ENCODE measurements at regions not wholly inside any gene's neighbourhood (a gene's known extent, or its start where the extent isn't known, plus 50 kb on each side); places are given as distances from the start of the nearest gene placed in this dataset.

DNA sequence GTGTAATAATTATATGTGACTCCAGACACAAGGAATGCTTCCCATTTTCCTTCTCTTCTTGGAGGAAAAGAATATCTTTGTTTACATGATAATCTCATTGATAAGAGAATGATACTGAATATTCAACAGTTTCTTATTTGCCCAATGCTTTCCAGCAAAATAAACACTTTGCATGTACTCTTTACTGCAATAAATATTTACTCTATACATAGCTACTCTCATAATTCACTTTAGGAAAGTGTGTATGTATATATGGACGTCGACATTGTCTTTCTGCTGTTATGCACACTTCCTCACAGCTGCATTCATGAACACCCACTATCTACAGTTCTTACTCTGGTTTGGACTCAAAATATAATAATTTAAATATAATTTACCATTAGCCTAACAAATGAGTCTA, 617.4 kb upstream of the CDH10 start:
- TF ChIP-seq, protein P1, sequence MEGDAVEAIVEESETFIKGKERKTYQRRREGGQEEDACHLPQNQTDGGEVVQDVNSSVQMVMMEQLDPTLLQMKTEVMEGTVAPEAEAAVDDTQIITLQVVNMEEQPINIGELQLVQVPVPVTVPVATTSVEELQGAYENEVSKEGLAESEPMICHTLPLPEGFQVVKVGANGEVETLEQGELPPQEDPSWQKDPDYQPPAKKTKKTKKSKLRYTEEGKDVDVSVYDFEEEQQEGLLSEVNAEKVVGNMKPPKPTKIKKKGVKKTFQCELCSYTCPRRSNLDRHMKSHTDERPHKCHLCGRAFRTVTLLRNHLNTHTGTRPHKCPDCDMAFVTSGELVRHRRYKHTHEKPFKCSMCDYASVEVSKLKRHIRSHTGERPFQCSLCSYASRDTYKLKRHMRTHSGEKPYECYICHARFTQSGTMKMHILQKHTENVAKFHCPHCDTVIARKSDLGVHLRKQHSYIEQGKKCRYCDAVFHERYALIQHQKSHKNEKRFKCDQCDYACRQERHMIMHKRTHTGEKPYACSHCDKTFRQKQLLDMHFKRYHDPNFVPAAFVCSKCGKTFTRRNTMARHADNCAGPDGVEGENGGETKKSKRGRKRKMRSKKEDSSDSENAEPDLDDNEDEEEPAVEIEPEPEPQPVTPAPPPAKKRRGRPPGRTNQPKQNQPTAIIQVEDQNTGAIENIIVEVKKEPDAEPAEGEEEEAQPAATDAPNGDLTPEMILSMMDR (conservative IDR thresholded peaks at IDR 0.05 in 1 of 2, IDR thresholded peaks at IDR 0.05 in 1 of 2; ENCODE audit: low read depth in 1 of 2, low read length in 2 of 2), result no peak
- TF ChIP-seq EZH2 (IDR thresholded peaks at IDR 0.05; ENCODE audit: low read length, missing control alignments), result no peak

Measured in fibroblast of lung (primary cell).